Activated CD4-positive, alpha-beta T cell treated with anti-CD3 and anti-CD28 coated beads for 48 hours (primary cell): ENCODE measurements at regions not wholly inside any gene's neighbourhood (a gene's known extent, or its start where the extent isn't known, plus 50 kb on each side); places are given as distances from the start of the nearest gene placed in this dataset.

ENCODE experiments used
- DNase-seq: peaks from one replicate; pipeline ENCODE4 v3.0.0-alpha.2; 2020

DNA sequence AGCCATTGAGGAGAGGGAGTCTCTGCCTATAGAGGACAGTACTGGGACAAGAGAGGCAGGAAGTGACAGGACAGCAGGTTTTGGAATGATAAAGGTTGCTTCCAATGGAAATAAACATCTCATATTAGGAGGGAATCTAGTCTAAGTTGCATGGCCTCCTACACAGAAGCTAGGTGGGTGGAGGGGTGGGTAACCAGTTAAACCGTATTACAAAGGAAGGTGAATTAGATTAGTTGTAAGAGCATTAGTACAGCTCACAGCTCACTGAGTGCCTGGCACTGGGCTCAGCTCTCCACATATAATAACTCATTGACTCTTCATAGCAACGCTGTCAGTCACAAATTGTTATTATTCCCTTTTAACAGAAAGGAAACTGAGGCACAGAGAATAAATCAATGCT lies 468.1 kb downstream of the PTPRU start:
- no peak for DNase-seq

- DNase-seq: no peak
Observed at GRCh38 chr1:29703596-29704370, 467.5 kb downstream of the PTPRU start.

- DNase-seq: no peak
Observed at GRCh38 chr1:29700491-29700890, 464.2 kb downstream of the PTPRU start.

DNA sequence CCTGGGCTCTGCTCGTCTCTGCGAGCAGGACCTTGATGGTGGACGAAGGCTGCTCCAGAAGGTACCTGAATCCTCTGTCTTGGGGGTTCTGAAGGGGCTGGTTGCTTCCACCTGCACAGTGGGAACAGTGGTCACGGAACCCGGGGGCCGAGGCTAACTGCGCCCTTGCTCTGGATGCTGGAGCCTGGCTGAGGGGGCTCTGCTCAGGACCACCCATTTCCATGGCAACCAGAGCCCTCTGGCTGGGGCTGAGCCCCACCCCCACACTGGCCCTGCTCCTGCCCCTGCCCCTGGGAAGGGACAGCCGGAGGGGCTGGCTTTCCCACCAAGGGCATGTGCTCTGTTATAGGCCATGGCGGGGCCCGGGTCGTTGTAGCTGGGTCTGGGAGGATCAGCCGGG lies 462.3 kb downstream of the PTPRU start:
- DNase-seq: no peak

- DNase-seq: peak; percentile 18
Observed at GRCh38 chr1:29698033-29698432, 461.7 kb downstream of the PTPRU start.

- no peak for DNase-seq
Observed at GRCh38 chr1:29697391-29697780, 461.1 kb downstream of the PTPRU start.

- DNase-seq: no peak
Observed at GRCh38 chr1:29696656-29697390, 460.5 kb downstream of the PTPRU start.

DNA sequence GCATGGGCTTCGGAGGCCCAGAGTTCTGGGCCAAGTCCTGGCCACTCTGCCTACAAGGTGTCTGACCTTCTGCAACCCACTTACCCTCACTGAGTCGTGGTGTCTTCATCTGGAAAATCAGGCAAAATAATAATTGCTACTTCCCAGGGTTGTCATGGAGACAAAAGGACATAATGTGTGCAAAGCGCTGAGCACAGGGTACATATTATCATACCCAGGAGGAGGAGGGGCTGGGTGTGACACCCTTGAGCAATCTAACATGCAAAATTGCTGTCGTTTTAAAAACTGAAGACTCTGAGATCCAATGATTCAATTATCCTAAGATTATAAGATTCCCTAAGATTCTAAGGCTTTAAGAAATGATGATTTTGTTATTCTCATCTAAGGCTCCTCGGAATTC lies 459.5 kb downstream of the PTPRU start:
- DNase-seq: no peak

GRCh38 chr1:29695036-29695435 lies 458.7 kb downstream of the PTPRU start:
- DNase-seq: no peak

GRCh38 chr1:29691499-29691898 lies 455.2 kb downstream of the PTPRU start:
- DNase-seq: no peak

GRCh38 chr1:29690156-29690555 lies 453.8 kb downstream of the PTPRU start:
- no peak for DNase-seq

GRCh38 chr1:29689372-29690030 lies 453.2 kb downstream of the PTPRU start:
- DNase-seq: no peak

GRCh38 chr1:29688471-29689365 lies 452.4 kb downstream of the PTPRU start:
- peak; percentile 61 for DNase-seq

DNA sequence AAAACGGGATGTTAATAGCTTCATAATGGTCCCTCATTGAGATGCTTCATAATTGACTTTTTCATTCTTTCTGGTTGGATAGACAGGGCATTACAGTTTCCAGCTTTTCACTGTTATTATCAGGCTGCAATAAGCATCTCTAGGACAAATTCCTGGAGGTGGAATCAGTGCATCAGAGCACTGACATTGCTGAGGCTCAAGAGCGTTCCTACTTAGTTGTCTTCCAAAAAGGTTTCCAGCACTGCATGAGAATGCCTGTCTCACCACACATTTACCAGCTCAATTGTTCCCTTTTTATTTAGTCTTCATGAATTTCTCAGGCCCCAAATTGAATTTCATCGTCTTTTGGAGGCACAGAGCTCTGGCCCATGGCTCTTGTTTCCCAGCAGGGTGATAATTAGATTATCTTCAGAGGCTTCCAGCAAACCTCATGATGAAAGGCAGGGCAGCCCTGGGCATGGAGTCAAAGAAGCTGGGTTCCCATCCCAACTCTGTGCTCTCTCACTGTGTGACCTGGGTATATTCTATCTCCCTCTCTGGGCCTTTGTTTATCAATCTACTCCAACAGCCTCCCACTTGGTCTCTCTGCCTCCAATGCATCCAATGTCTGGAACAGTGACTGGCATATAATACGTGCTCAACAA lies 451.4 kb downstream of the PTPRU start:
- DNase-seq: no peak

DNA sequence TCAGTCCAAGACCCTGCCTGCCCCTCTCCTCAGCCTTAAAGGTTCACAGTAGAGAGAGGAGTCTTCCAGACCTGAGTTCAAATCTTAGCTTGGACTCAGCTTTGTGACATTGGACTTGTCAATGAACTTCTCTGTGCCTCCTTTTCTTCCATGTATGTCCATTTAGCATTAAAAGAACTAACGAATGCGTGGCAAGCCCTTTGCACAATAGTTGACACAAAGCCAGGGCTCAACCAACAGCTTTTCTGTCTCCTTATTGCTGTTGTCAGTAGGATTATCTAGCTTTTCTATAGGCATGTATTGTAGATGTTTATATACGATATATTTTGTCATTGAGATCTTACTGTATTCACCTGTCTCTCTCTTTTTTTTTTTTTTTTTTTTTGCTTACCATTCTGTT lies 450.8 kb downstream of the PTPRU start:
- DNase-seq: no peak

DNA sequence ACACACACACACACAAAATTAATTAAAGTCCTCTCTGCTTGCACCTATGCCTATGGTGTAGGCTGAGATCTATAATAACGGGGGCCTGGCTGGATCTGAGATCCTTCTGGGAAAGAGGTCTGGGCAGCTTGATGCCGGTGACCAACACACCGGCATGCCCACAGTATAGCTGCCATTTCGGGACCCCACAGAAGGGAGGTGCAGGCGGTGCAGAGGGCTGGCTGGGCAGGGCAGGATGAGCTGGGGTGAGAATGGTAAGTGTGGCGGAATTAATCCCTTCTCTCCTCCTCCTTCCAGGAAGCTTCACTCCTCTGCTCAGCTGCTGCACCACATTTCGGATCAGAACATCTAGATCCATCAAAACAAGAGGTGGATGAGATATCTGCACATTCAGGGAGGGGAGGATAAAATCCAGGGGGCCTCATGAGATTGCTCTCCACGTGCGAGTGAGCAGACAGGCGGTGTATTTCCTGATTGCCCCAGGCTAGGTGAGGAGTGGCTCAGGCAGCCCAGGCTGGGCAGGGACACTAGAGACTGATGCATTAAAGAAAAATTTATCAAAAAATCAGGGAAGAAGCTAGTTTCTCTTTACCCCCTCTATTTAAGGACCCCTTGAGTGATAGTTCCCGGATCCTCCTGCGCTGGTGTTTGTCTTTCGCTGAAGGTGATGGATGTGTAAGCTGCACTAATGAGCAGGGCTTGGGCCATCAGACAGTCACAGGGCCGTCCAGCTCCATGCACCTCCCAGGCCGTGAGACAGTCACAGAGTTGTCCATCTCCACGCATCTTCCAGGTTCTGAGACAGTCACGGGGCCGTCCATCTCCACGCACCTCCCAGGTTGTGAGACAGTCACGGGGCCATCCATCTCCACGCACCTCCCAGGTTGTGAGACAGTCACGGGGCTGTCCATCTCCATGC lies 449.9 kb downstream of the PTPRU start:
- DNase-seq: no peak

- DNase-seq: no peak
Observed at GRCh38 chr1:29685387-29685786, 449.1 kb downstream of the PTPRU start.

DNA sequence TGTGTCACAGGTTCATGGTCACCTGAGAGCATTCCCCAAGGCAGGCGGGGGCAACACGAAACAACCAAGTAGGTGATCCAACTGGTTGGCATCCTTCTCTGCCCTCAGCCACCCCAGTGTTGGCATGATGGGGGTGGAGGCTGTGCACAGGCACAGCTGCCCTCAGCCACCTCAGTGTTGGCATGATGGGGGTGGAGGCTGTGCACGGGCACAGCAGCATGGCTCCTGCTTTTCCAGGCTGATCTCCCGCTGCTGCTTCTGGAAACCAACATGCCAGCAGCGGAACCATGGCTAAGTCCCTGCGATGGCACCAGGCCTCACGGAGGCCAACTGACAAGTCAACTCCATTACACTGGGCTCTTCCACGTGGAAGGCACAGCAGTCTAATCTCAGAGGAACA lies 447.8 kb downstream of the PTPRU start:
- DNase-seq: no peak

- no peak for DNase-seq
Observed at GRCh38 chr1:29683472-29683871, 447.1 kb downstream of the PTPRU start.

DNA sequence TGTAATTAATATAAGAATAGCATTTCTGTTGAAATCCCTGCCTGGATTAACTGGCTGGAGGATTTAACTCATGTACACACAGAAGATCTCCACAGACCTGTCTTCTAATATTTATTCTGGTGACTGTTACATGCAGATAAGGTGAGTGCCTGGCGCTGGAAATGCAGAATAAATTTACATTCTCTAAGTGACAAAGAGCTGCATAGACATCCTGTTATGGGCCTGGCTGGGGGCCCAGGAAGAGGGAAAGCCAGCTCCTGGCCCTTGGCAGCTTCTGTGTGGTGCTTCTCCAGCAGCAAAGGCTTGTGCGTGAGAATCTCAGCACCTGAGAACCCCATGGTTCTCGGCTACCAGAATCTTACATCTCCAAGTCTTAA lies 446.6 kb downstream of the PTPRU start:
- no peak for DNase-seq

DNA sequence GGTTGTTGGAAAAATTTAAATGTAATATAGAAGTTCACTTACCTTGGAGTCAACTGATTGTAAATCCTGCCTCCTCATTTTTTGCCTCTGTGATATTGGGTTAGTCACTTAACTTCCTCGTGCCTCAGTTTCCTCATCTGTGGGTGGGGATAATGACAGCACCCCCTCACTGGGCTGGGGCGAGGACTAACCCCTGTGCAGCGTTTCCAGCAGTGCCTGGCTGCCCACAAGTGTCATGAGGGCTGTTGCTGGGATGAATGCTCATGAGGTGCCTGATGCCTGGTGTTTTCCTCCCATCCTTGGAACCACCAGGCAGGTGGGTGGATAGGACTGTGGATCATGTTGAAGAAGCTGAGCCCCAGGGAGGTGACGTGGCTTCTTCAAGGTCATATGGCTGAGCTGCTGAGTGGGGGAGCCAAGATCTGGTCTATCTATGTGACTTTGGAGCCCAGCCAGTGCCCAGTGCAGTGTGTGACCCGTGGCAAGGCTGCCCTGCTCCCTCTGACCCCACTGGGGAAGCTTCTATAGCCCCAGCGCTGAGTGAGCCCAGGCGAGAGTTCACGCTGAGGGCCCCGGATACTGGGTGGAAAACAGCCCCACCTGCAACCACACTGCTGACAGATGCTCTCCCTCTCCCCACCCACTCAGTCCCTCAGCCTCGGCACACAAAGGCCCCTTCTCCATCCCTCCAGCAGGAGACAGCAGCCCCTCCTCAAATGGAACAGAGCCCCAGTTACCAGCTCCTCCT lies 446.0 kb downstream of the PTPRU start:
- no peak for DNase-seq
